ENCODE measurements at regions not wholly inside any gene's neighbourhood (a gene's known extent, or its start where the extent isn't known, plus 50 kb on each side); places are given as distances from the start of the nearest gene placed in this dataset.

DNA sequence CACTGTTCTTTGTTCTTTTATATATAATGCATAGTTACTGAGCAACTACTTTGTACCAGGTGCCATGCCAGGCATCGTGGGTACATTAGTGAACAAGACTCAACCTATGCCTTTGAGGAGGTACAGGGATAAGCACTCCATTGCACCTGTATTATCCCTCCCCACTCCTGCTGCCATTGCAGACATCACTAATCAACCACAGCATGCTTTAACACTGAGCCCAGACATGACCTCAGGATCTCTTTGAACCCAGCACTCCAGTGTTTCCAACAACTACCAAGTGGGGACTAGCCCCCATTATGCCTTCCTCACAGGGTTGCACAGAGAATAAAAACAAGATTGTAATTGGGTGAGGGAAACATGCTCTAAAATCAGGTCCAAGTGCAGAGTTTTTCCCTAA is 60.5 kb upstream of the COL13A1 start:
- no peak for DNase-seq

- DNase-seq = no peak
Observed at GRCh38 chr10:69741671-69742355, 59.9 kb upstream of the COL13A1 start.

GRCh38 chr10:69742356-69742695 is 59.4 kb upstream of the COL13A1 start:
- DNase-seq = no peak

GRCh38 chr10:69742928-69743602 is 58.6 kb upstream of the COL13A1 start:
- no peak for DNase-seq

DNA sequence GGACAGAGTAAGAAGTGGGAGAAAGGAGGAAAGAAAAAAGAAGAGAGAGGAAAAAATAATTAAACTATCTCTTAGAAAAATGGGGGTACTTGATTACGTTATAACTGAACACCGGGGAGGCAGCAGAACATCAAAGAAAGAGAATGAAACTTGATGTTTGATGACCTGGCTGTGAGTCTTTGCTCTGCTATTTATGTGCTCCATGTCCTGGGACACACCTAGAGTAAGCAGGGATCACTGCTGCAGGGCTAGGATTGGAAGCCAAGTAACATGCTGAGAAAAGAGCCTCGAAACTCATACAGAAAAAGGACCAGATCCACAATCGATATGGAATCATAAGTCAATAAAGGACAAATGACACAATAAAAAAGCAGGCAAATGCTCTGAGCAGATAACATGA is 56.7 kb upstream of the COL13A1 start:
- no peak for DNase-seq

DNA sequence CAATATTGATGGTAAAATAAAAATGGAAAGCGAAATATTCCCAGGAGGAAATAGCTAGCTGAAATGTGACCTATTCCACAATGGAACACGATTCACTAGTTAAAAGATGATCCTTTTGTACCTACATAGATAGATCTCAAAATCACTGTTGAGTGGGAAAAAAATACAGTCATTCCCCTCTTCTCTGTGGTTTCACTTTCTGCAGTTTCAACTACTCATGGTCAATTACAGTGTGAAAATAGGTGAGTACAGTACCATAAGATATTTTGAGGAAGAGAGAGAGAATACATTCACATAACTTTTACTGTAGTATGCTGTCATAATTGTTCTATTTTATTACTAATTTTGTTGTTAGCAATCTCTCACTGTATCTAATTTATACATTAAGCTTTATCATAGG is 56.0 kb upstream of the COL13A1 start:
- DNase-seq = no peak

- no peak for DNase-seq
Observed at GRCh38 chr10:69747179-69747578, 54.5 kb upstream of the COL13A1 start.

- no peak for DNase-seq
Observed at GRCh38 chr10:69748621-69749020, 53.1 kb upstream of the COL13A1 start.

DNA sequence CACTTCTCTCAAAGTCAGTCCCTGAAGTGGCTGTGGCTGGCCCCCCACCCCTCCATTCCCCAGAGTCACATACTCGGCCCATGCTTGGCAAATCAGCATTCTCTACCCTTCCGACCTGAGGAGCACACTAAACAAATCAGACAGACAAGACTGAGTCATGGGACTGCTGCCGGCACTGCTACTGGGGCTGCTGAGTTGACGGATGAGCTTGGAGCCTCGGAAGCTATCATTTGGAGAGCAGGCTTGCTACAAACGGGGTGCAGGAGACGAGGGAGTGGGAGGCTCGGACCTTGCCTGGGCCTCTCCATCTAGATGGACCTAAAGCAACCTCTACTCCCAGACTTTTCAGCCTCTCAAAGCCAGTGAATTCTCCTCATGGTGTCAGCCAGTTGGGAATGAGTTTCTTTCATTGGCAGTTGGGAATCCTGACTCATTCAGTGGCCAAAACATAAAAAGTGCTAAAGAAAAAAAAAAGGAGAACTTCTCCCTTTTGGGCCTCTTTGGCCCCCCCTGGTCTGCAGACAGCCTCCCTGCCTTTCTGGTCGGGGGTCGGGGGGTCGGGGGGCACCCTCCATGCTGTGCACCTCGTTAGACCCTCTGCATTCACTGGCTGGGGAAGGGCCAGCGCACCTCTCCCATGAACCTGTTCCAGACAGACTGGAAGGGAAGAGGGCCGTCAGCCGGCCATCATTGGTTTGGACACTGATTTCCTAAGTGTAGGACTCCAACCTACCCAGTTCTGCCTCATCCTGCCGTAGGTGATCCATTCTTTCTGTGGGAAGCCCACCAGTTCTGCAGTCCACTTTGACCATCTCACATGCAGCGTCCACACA is 52.3 kb upstream of the COL13A1 start:
- no peak for DNase-seq

GRCh38 chr10:69750011-69750373 is 51.7 kb upstream of the COL13A1 start:
- no peak for DNase-seq

- no peak for DNase-seq
Observed at GRCh38 chr10:69750725-69751124, 51.0 kb upstream of the COL13A1 start.

- DNase-seq = no peak
Observed at GRCh38 chr10:69751214-69751613, 50.5 kb upstream of the COL13A1 start.

Measured in CD4-positive, alpha-beta T cell treated with Interleukin-6 for 4 hours (primary cell).